ENCODE measurements at regions not wholly inside any gene's neighbourhood (a gene's known extent, or its start where the extent isn't known, plus 50 kb on each side); places are given as distances from the start of the nearest gene placed in this dataset.

DNA sequence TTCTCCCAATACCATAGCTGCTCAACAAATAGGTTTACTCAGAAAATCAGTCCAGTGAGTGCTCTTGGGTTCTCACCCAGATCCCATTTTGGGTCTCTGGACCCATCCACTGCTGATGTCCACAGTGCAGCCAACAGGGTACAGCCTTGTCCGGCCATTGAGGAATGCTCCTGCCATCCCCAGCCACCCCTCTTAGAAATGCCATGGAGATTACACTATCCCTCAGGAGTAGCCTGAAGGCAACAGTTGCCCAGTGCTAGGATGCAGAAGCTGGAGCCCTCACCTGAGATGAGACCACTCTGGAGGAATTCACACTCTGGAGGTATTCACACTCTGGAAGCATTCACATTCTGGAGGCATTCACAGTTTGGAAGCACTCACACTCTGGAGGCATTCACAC is 958.8 kb upstream of the TMEM132C start:
- TF ChIP-seq, protein P1, sequence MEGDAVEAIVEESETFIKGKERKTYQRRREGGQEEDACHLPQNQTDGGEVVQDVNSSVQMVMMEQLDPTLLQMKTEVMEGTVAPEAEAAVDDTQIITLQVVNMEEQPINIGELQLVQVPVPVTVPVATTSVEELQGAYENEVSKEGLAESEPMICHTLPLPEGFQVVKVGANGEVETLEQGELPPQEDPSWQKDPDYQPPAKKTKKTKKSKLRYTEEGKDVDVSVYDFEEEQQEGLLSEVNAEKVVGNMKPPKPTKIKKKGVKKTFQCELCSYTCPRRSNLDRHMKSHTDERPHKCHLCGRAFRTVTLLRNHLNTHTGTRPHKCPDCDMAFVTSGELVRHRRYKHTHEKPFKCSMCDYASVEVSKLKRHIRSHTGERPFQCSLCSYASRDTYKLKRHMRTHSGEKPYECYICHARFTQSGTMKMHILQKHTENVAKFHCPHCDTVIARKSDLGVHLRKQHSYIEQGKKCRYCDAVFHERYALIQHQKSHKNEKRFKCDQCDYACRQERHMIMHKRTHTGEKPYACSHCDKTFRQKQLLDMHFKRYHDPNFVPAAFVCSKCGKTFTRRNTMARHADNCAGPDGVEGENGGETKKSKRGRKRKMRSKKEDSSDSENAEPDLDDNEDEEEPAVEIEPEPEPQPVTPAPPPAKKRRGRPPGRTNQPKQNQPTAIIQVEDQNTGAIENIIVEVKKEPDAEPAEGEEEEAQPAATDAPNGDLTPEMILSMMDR (IDR thresholded peaks at IDR 0.05; ENCODE audit: low read length, missing control alignments) = no peak

DNA sequence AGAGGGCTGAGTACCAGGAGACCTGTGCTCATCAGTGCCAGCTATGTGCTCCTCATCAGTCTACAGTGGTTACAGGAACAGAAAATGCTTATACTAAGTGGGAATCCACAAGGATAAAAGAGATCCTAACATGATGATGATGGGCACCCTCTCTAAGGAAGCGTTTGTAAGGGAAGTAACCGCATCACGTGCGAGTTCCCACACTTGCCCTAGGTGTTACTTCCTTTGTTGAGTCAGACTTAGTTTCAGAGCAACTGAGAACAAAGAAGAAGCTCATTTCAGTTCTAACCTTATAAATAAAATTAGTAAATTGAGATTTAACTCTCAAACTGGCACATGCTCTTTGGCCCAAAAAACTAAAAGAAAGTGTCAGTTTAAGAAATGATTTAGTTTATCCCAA is 956.4 kb upstream of the TMEM132C start:
- no peak for DNase-seq (ENCODE audit: low read depth)
- TF ChIP-seq, protein P1 (IDR thresholded peaks at IDR 0.05; ENCODE audit: low read length, missing control alignments) = no peak
- no peak overlapping the region for H3K4me3 ChIP-seq (replicated peaks; ENCODE audit: low read depth, low read length)

More for the DNA sequence above, 958.8 kb upstream of the TMEM132C start:
- H3K4me3 ChIP-seq (replicated peaks; ENCODE audit: low read depth, low read length) = no peak overlapping the region
- no peak for DNase-seq (ENCODE audit: low read depth)

DNA sequence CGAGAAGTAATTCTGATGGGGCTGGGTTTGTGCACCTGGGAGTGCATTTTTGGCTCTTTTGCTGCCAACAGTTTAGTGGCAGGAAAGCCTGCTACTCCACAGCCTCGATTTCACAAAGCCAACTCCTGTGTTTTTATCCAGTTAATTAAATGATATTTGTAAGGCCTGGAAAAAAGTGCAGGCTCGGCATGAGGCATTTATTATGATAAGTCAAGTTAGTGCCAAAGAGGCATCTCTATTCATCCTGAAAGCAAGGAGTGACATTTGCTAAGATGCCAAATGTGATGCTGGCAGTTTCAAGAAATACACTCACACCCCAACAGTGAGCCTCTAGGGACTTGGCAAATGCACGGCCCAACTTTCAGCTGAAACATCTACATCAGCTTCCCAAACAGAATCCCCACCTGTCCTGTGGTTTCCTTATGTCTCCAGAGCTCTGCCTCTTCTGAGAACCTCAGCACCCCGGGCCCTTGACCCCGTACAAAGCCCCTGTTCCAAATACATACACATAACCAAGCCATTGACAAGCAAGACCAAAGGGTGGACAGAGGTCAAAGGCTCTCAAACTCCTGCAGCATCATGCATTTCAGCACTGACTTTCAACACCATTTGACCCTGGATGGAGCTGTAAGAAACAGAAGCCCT is 955.1 kb upstream of the TMEM132C start:
- no peak for DNase-seq (ENCODE audit: low read depth)
- TF ChIP-seq, protein P1 (IDR thresholded peaks at IDR 0.05; ENCODE audit: low read length, missing control alignments) = no peak
- H3K4me3 ChIP-seq (replicated peaks; ENCODE audit: low read depth, low read length) = no peak overlapping the region

DNA sequence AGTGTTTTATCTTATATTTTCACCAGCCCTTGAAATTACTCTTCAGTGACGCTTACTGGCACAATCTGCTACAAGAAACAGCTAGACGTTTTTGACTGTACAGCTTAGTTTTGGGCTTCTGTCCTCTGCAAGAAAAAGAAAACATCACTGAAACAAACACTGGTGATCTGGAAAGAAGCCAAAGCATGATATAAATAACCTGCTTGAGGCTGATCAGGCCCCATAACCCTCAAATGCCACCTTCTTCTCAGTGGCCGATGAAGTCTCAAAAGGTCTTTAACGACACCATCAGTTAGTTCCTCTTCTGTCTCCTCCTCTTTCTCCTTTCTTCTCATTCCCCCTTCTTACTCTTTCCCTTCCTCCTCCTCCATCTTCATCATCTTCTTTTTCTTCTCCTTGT is 942.3 kb upstream of the TMEM132C start:
- no peak for DNase-seq (ENCODE audit: low read depth)
- TF ChIP-seq, protein P1 (IDR thresholded peaks at IDR 0.05; ENCODE audit: low read length, missing control alignments) = no peak
- H3K4me3 ChIP-seq (replicated peaks; ENCODE audit: low read depth, low read length) = no peak overlapping the region

DNA sequence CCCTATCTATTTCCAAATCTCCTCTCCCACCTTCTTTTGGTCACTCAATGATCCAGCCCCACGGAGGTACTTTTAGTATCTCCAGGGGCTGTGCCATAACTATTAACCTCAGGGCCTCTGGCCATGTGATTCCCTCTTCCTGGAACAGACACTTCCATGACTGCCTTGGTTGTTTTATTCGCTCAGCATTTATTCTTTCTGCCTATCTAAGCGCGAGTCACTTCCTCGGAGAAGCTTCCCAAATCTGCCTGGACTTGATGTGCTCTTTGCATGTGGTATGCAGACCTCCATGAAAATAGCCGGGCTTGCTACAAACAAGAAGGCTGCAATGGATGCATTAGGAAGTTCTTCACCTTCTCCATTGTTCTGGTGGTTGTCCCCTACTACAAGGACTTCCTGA is 939.0 kb upstream of the TMEM132C start:
- TF ChIP-seq, protein P1 (IDR thresholded peaks at IDR 0.05; ENCODE audit: low read length, missing control alignments) = no peak
- no peak for DNase-seq (ENCODE audit: low read depth)

DNA sequence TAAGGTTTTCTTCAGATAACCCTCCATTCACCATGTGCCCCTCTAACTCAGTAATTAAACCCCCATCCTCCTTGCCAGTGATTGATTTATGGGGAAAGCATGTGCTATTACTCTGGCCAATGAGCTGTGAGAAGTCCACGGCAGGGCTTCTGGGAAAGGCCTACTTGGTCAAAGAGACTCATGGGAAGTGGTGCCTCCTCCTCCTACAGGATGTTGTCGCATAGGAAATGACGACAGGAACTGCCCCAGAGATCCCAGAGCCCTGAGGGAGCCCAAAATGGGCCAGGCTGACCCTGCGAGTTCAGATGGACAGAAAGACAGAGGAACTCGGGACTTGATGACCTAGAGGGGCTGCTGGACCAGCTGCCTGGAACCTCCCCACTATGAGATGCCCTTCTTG is 938.1 kb upstream of the TMEM132C start:
- TF ChIP-seq, protein P1 (IDR thresholded peaks at IDR 0.05; ENCODE audit: low read length, missing control alignments) = no peak
- no peak overlapping the region for H3K4me3 ChIP-seq (replicated peaks; ENCODE audit: low read depth, low read length)
- DNase-seq (ENCODE audit: low read depth) = no peak

More for the DNA sequence above, 939.0 kb upstream of the TMEM132C start:
- no peak overlapping the region for H3K4me3 ChIP-seq (replicated peaks; ENCODE audit: low read depth, low read length)

DNA sequence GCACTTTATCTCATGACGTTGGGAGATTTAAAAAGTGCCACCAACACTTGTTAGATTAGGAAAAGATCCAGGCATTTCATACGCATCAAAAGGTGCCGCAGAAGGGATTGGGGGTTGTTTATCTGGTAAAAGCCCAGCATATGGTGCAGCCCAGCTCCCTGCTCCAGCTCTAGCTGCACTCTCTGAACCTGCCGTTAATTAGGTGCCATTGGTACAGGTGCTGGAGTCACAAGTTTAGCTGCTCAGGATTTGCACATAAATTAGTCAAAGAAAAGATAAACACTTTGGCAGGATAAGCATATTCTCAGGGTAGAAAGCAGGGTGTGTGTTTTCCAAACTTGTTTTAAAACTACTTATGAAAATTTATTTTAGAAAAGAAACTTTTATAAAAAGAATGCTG is 932.6 kb upstream of the TMEM132C start:
- TF ChIP-seq, protein P1 (IDR thresholded peaks at IDR 0.05; ENCODE audit: low read length, missing control alignments) = no peak
- no peak overlapping the region for H3K4me3 ChIP-seq (replicated peaks; ENCODE audit: low read depth, low read length)
- DNase-seq (ENCODE audit: low read depth) = no peak

Measured in fibroblast of pulmonary artery (primary cell).